Endothelial cell (in vitro differentiated cells): ENCODE measurements at regions not wholly inside any gene's neighbourhood (a gene's known extent, or its start where the extent isn't known, plus 50 kb on each side); places are given as distances from the start of the nearest gene placed in this dataset.
"Not testable (repeated sequence)": the region's sequence is repeated elsewhere in the genome, so short reads cannot be mapped to it uniquely, and the experiment has no call there.

Source experiments
- DNase-seq: peaks from one replicate; pipeline ENCODE4 v3.0.0; 2021; ENCODE audit warnings: low spot score
- H3K27ac Mint-ChIP-seq: one replicate; pipeline ENCODE4 v1.8.0; 2021; ENCODE audit warnings: mixed read lengths, inconsistent platforms; ENCODE audit not compliant: unreplicated experiment
- H3K27me3 Mint-ChIP-seq: one replicate; pipeline ENCODE4 v1.8.0; 2021; ENCODE audit warnings: mild to moderate bottlenecking, moderate library complexity, mixed read lengths, inconsistent platforms; ENCODE audit not compliant: unreplicated experiment
- H3K36me3 Mint-ChIP-seq: one replicate; pipeline ENCODE4 v1.8.0; 2021; ENCODE audit warnings: mild to moderate bottlenecking, low read depth, mixed read lengths, inconsistent platforms; ENCODE audit not compliant: unreplicated experiment
- H3K4me1 Mint-ChIP-seq: one replicate; pipeline ENCODE4 v1.8.0; 2021; ENCODE audit warnings: mild to moderate bottlenecking, mixed read lengths, inconsistent platforms; ENCODE audit not compliant: unreplicated experiment
- H3K4me3 Mint-ChIP-seq: one replicate; pipeline ENCODE4 v1.8.0; 2021; ENCODE audit warnings: mild to moderate bottlenecking, mixed read lengths, inconsistent platforms; ENCODE audit not compliant: unreplicated experiment
- H3K9me3 Mint-ChIP-seq: one replicate; pipeline ENCODE4 v1.8.0; 2021; ENCODE audit warnings: mixed read lengths, inconsistent platforms; ENCODE audit not compliant: unreplicated experiment
- TF ChIP-seq, protein P1 (sequence below): fragments of 200-600 bp; sonication (generic); IDR thresholded peaks from one replicate; pipeline ENCODE4 v1.5.0; 2021; ENCODE audit warnings: antibody characterized with exemption; ENCODE audit not compliant: unreplicated experiment

DNA sequence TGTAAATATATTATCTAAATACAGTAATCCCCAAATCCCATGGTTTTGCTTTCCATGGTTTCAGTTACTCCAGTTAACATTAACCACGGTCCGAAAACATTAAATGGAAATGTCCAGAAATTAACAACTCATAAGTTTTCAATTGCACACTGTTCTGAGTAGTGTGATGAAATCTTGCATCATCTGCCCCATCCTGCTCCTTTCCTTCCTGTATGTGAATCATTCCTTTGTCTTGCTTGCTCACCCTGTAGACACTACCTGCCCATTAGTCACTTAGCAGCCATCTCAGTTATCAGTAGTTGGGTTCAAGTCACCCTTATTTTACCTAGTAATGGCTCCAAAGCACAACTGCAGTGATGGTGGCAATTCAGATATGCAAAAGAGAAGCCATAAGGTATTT lies 1568.5 kb upstream of the WWC1 start:
- TF ChIP-seq, protein P1, sequence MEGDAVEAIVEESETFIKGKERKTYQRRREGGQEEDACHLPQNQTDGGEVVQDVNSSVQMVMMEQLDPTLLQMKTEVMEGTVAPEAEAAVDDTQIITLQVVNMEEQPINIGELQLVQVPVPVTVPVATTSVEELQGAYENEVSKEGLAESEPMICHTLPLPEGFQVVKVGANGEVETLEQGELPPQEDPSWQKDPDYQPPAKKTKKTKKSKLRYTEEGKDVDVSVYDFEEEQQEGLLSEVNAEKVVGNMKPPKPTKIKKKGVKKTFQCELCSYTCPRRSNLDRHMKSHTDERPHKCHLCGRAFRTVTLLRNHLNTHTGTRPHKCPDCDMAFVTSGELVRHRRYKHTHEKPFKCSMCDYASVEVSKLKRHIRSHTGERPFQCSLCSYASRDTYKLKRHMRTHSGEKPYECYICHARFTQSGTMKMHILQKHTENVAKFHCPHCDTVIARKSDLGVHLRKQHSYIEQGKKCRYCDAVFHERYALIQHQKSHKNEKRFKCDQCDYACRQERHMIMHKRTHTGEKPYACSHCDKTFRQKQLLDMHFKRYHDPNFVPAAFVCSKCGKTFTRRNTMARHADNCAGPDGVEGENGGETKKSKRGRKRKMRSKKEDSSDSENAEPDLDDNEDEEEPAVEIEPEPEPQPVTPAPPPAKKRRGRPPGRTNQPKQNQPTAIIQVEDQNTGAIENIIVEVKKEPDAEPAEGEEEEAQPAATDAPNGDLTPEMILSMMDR = no peak
- no peak overlapping the region for H3K4me3 Mint-ChIP-seq
- no peaks in the 10 kb centered on the region for H3K27me3 Mint-ChIP-seq
- H3K9me3 Mint-ChIP-seq = no peaks in the 10 kb centered on the region
- peaks cover 4% of the 10 kb centered on the region for H3K4me1 Mint-ChIP-seq
- H3K36me3 Mint-ChIP-seq = no peaks in the 10 kb centered on the region
- no peak overlapping the region for H3K27ac Mint-ChIP-seq
- DNase-seq = no peak

DNA sequence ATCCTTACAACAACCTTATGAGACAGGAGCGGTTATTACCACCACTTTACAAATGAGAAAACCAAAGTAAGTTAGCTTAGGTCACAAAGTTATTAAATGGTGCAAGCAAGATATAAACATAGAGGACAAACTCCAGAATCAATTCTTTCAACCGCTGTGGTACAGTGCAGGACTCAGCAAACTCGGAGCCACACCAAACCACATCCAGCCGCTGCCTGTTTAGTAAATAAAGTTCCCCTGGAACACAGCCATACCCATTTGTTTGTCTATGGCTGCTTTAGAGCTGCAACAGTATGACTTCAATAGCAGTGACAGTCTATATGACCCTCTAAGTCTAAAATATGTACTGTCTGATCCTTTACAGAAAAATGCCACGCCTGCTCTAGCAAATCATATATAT lies 1567.2 kb upstream of the WWC1 start:
- no peak overlapping the region for H3K4me3 Mint-ChIP-seq
- H3K27ac Mint-ChIP-seq = no peak overlapping the region
- H3K27me3 Mint-ChIP-seq = no peaks in the 10 kb centered on the region

DNA sequence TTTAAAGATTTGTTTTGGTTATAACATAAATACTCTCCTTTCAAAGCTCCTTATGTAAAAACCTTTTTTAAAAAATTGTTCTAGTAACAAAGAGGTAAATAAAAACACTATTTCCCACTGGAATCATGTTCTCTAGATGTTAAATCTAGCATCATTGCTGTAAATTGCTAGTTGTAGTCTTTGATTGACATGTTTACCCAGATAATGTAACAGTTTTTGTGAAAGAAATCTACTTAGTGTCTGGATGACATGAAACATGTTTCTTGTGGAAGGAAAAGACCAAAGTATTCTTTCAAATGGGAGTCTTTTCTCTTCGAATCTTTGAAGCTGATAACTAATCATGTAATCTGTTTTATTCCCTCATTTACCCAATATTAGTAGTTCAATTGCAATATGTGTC lies 1565.9 kb upstream of the WWC1 start:
- H3K27me3 Mint-ChIP-seq = no peaks in the 10 kb centered on the region
- DNase-seq = no peak
- H3K4me1 Mint-ChIP-seq = peaks cover 4% of the 10 kb centered on the region
- TF ChIP-seq, protein P1 = no peak
- H3K36me3 Mint-ChIP-seq = no peaks in the 10 kb centered on the region
- H3K9me3 Mint-ChIP-seq = no peaks in the 10 kb centered on the region
- H3K4me3 Mint-ChIP-seq = no peak overlapping the region
- no peak overlapping the region for H3K27ac Mint-ChIP-seq

More for the DNA sequence above, 1567.2 kb upstream of the WWC1 start:
- DNase-seq = no peak
- Mint-ChIP-seq H3K36me3 (no peaks in the 10 kb centered on the region), H3K4me1 (peaks cover 4% of the 10 kb centered on the region), H3K9me3 (no peaks in the 10 kb centered on the region)
- TF ChIP-seq, protein P1 = no peak

DNA sequence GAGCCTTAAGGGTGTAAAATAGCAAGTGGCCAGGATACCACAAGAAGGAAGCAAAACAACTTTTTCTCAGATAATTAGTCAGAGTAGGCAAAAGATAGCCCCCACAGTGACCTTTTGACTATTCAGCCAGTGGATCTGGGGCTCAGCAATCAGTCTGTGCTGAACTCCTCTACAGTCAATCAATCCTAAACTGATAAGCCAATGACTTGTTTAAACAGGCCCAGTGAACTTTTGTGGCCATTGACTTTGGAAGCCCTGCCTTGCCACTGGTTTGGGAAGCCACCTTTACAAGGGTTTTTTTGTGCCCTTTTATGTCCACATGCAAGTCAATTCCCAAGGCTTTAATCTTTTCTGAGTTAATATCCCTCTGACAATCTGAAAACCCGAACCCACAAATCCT lies 1565.0 kb upstream of the WWC1 start:
- H3K27me3 Mint-ChIP-seq = no peaks in the 10 kb centered on the region

DNA sequence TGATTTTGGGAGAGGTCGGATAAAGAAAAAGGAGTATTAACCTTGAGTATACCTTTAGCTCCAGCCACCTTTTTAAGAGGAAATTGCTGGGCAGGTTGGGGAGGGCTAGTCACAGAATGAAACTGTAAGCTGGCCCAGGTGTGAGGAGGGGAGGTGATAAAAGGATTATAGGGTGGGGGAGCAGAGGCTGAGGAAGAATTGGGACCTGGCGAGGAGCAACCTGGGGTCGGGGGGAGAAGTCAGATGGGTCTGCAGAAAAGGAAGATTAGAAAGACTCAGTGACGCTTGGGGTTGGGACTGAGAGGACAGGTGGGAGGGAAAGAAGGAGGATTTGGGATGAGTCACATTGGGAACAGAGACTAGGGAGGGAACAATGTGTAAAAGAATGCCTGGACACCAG lies 1548.5 kb upstream of the WWC1 start:
- H3K27me3 Mint-ChIP-seq, H3K27ac Mint-ChIP-seq, H3K4me3 Mint-ChIP-seq, H3K9me3 Mint-ChIP-seq, DNase-seq, H3K4me1 Mint-ChIP-seq, H3K36me3 Mint-ChIP-seq: not testable (repeated sequence)

More for the DNA sequence above, 1565.0 kb upstream of the WWC1 start:
- Mint-ChIP-seq H3K4me1 (peaks cover 4% of the 10 kb centered on the region), H3K9me3 (no peaks in the 10 kb centered on the region), H3K27ac (no peak overlapping the region), H3K4me3 (no peak overlapping the region), H3K36me3 (no peaks in the 10 kb centered on the region)
- DNase-seq = no peak
- TF ChIP-seq, protein P1 = no peak

DNA sequence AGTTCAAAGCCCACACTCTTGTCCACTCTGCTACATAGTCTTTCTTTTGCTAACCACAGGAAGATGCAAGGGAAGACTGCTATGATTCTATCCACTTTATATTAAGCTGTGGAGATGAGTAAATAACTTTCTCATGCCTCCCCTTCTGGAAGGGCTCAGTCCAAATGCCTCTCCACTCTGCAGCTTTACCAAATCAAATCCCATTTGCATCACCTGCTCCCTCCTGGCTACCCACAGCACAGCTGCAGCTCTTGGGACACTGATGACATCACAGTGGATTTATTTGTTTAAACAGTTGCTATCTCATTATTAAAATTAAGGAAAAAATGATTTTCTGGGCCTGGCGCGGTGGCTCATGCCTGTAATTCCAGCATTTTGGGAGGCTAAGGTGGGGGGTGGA lies 1544.9 kb upstream of the WWC1 start:
- DNase-seq = no peak
- no peaks in the 10 kb centered on the region for H3K9me3 Mint-ChIP-seq
- H3K27me3 Mint-ChIP-seq = peaks cover 5% of the 10 kb centered on the region
- TF ChIP-seq, protein P1 = no peak
- H3K27ac Mint-ChIP-seq = no peak overlapping the region
- H3K36me3 Mint-ChIP-seq = no peaks in the 10 kb centered on the region
- H3K4me3 Mint-ChIP-seq = no peak overlapping the region
- H3K4me1 Mint-ChIP-seq = no peaks in the 10 kb centered on the region
